CD14-positive monocyte (primary cell): ENCODE measurements at regions not wholly inside any gene's neighbourhood (a gene's known extent, or its start where the extent isn't known, plus 50 kb on each side); places are given as distances from the start of the nearest gene placed in this dataset.
A peak's percentile ranks its signal among the peaks of the same experiment; 100 is the strongest.

ENCODE experiments used
- DNase-seq, 3 donors: peaks; one replicate each; pipeline ENCODE4 v3.0.0-alpha.2; 2011 to 2022
- H2AFZ ChIP-seq: 2 replicates; pipeline ENCODE4 v1.6.0; 2012; ENCODE audit warnings: mild to moderate bottlenecking, low read depth, low read length, inconsistent platforms; ENCODE audit not compliant: insufficient read depth, poor library complexity, severe bottlenecking
- H3K27ac ChIP-seq, 2 donors: 1 replicate in 1 of 2; 2 replicates in 1 of 2; pipeline ENCODE4 v1.5.1; 2012 to 2013; ENCODE audit warnings: low read length in 2 of 2, control low read depth in 1 of 2, inconsistent platforms in 1 of 2, low read depth in 1 of 2, mild to moderate bottlenecking in 1 of 2
- H3K27me3 ChIP-seq, 2 donors: one replicate each; pipeline versions ENCODE4 v1.6.0 to v1.6.1; 2011 to 2013; ENCODE audit warnings: low read length in 2 of 2; ENCODE audit not compliant: control insufficient read depth in 2 of 2, insufficient read depth in 2 of 2
- H3K36me3 ChIP-seq, 2 donors: replicated peaks in 1 of 2; 1 replicate in 1 of 2; 2 replicates in 1 of 2; pipeline versions ENCODE4 v1.5.1 to v1.6.1; 2012 to 2013; ENCODE audit warnings: low read length in 2 of 2, control low read depth in 1 of 2, inconsistent platforms in 1 of 2, mild to moderate bottlenecking in 1 of 2; ENCODE audit not compliant: insufficient read depth in 2 of 2, control insufficient read depth in 1 of 2
- H3K4me1 ChIP-seq, 2 donors: 1 replicate in 1 of 2; 2 replicates in 1 of 2; pipeline versions ENCODE4 v1.5.1 to v1.6.1; 2012 to 2013; ENCODE audit warnings: low read length in 2 of 2, control low read depth in 1 of 2, inconsistent platforms in 1 of 2, mild to moderate bottlenecking in 1 of 2, moderate library complexity in 1 of 2; ENCODE audit not compliant: insufficient read depth in 2 of 2, control insufficient read depth in 1 of 2
- H3K4me2 ChIP-seq: replicated peaks from 2 replicates; pipeline ENCODE3; 2012; ENCODE audit warnings: low read length, moderate library complexity, mild to moderate bottlenecking; ENCODE audit not compliant: poor library complexity, severe bottlenecking; ENCODE audit errors: extremely low read depth
- H3K4me3 ChIP-seq, 3 experiments: fragments of 200-600 bp in 1 of 3; sonication (generic) in 1 of 3; replicated peaks in 1 of 3; 1 replicate in 2 of 3; 2 replicates in 1 of 3; pipeline ENCODE4 v1.5.1; 2011 to 2013; ENCODE audit warnings: low read length in 3 of 3, mild to moderate bottlenecking in 3 of 3, control low read depth in 2 of 3, low read depth in 2 of 3, inconsistent platforms in 1 of 3, moderate library complexity in 1 of 3
- H3K79me2 ChIP-seq: 2 replicates; pipeline ENCODE4 v1.6.0; 2012; ENCODE audit warnings: mild to moderate bottlenecking, control low read depth, inconsistent platforms, low read length, moderate library complexity; ENCODE audit not compliant: insufficient read depth
- H3K9ac ChIP-seq: 2 replicates; pipeline ENCODE4 v1.6.0; 2017; ENCODE audit warnings: low read length, mild to moderate bottlenecking; ENCODE audit not compliant: insufficient read depth, poor library complexity, severe bottlenecking
- H3K9me3 ChIP-seq, 2 donors: replicated peaks in 1 of 2; 1 replicate in 1 of 2; 2 replicates in 1 of 2; pipeline versions ENCODE4 v1.5.1 to v1.6.1; 2012 to 2013; ENCODE audit warnings: low read length in 2 of 2, control low read depth in 1 of 2; ENCODE audit not compliant: control insufficient read depth in 1 of 2, insufficient read depth in 1 of 2
- H4K20me1 ChIP-seq: 2 replicates; pipeline ENCODE4 v1.6.0; 2012; ENCODE audit warnings: mild to moderate bottlenecking, low read length, control low read depth, moderate library complexity; ENCODE audit not compliant: insufficient read depth
- H3K27ac Mint-ChIP-seq, 7 donors: one replicate each; pipeline ENCODE4 v1.8.0; 2020; ENCODE audit warnings: mild to moderate bottlenecking in 7 of 7, mixed read lengths in 7 of 7, moderate library complexity in 6 of 7, inconsistent platforms in 2 of 7
- H3K27me3 Mint-ChIP-seq, 3 donors: one replicate each; pipeline ENCODE4 v1.8.0; 2021 to 2022; ENCODE audit warnings: low read depth in 3 of 3, mild to moderate bottlenecking in 3 of 3, mixed read lengths in 3 of 3, moderate library complexity in 3 of 3, inconsistent platforms in 1 of 3
- H3K36me3 Mint-ChIP-seq, 2 donors: one replicate each; pipeline ENCODE4 v1.8.0; 2020; ENCODE audit warnings: mixed read lengths in 2 of 2, inconsistent platforms in 1 of 2, mild to moderate bottlenecking in 1 of 2
- H3K4me1 Mint-ChIP-seq: one replicate; pipeline ENCODE4 v1.8.0; 2020; ENCODE audit warnings: mild to moderate bottlenecking, mixed read lengths
- H3K4me3 Mint-ChIP-seq, 2 donors: one replicate each; pipeline ENCODE4 v1.8.0; 2020; ENCODE audit warnings: mild to moderate bottlenecking in 2 of 2, mixed read lengths in 2 of 2, moderate library complexity in 1 of 2
- H3K9me3 Mint-ChIP-seq, 7 donors: one replicate each; pipeline ENCODE4 v1.8.0; 2020 to 2022; ENCODE audit warnings: mixed read lengths in 7 of 7, mild to moderate bottlenecking in 6 of 7, moderate library complexity in 6 of 7, inconsistent platforms in 2 of 7
- WGBS: methylation state at CpG from one replicate; pipeline ENCODE4 v1.1.5; 2013; ENCODE audit warnings: missing lambda C conversion rate; ENCODE audit not compliant: insufficient coverage; 5-methylcytosine and 5-hydroxymethylcytosine counted together
- intact Hi-C, 2 donors: fragments of 100-400 bp; cut with micrococcal nuclease; formaldehyde crosslinking; loops; one replicate each; pipeline versions ENCODE4 v1.15.0 to v1.15.1; 2023
- TF ChIP-seq, protein P1 (sequence below): fragments of 200-600 bp; IDR thresholded peaks from one replicate; pipeline ENCODE4 v1.8.0; 2022; ENCODE audit warnings: antibody characterized with exemption, mild to moderate bottlenecking

DNA sequence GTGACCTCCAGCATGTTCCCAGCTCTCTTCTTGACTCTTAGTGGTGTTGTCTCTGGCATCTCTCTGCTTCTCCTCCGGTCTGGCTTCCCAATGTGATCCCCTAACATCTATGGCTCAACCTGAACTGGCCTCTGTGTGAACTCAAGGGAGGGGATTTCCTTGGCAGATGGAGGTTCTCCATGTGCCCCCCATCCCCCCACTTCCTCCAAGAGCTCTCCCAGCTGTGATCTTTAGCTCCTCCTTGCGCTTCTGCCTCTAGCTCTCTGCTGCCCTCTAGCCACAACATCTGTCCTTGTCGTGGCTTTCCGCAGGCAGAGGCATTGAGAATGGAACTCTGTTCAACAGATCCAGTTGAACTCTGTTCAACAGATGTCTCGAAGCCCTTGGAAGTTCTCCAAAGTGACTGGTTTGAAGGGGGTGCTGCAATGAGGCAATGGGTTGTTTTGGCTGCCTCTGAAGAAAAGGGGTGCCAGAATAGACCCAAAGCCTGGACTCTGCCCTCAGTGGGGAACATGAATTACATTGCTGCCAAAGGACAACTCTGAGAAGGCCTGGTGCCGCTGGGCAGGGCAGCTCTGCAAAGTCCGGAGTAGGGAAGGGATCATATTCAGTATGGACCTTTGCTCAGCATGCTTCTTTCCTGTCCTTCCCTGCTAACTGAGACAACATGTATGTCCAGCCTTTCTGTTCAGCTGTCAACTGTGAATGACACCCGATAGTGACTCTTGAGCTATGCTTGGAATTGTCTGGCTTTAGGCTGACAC, 61.9 kb downstream of the ADM start:
- H3K4me2 ChIP-seq, result peak overlapping the region; percentile 8
- Mint-ChIP-seq H3K4me1 (peaks cover 9% of the 10 kb centered on the region), H3K4me3 (peak overlapping the region; percentile 20 to 66)

DNA sequence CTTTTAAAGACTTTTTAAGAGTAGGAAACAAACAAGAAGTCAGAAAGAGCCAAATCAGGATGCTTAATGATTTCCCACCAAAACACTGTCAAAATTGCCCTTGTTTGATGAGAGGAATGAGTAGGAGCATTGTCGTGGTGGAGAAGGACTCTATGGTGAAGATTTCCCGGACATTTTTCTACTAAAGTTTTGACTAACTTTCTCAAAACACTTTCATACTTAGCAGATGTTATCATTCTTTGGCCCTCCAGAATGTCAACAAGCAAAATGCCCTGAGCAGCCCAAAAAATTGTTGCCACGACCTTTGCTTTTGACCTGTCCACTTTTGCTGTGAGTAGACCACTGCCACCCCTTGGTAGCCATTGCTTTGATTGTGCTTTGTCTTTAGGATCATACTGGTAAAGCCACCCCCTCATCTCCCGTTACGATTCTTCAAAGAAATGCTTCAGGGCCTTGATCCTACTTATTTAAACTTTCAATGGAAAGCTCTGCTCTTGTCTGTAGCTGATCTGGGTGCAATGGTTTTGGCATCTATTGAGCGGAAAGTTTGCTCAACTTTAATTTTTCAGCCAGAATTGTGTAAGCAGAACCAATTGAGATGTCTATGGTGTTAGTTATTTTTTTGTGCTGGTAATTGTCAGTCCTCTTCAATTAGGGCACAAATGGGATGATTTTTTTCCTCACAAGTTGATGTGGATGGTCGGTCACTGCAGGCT, 67.2 kb downstream of the ADM start:
- no peak for DNase-seq
- H3K4me2 ChIP-seq, result no peak overlapping the region
- H3K27ac Mint-ChIP-seq, result no peak overlapping the region
- no peak overlapping the region for H2AFZ ChIP-seq
- TF ChIP-seq, protein P1, sequence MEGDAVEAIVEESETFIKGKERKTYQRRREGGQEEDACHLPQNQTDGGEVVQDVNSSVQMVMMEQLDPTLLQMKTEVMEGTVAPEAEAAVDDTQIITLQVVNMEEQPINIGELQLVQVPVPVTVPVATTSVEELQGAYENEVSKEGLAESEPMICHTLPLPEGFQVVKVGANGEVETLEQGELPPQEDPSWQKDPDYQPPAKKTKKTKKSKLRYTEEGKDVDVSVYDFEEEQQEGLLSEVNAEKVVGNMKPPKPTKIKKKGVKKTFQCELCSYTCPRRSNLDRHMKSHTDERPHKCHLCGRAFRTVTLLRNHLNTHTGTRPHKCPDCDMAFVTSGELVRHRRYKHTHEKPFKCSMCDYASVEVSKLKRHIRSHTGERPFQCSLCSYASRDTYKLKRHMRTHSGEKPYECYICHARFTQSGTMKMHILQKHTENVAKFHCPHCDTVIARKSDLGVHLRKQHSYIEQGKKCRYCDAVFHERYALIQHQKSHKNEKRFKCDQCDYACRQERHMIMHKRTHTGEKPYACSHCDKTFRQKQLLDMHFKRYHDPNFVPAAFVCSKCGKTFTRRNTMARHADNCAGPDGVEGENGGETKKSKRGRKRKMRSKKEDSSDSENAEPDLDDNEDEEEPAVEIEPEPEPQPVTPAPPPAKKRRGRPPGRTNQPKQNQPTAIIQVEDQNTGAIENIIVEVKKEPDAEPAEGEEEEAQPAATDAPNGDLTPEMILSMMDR, result no peak
- no peaks in the 10 kb centered on the region for H3K27me3 ChIP-seq
- no peaks in the 10 kb centered on the region for H3K36me3 Mint-ChIP-seq
- peaks cover 0 to 3% of the 10 kb centered on the region in 2 donors for H3K9me3 ChIP-seq
- intact Hi-C loops, result no loop called here
- WGBS, result 82% methylated on average over 1 of the region's 7 CpGs
- H3K4me3 Mint-ChIP-seq, result no peak overlapping the region
- H3K4me3 ChIP-seq, result no peak overlapping the region
- H4K20me1 ChIP-seq, result no peaks in the 10 kb centered on the region
- H3K36me3 ChIP-seq, result no peaks in the 10 kb centered on the region
- no peak overlapping the region for H3K9ac ChIP-seq
- H3K27me3 Mint-ChIP-seq, result peaks cover 2 to 3% (median 3%) of the 10 kb centered on the region in 3 donors
- H3K4me1 Mint-ChIP-seq, result peaks cover 3% of the 10 kb centered on the region
- H3K4me1 ChIP-seq, result peaks cover 4 to 7% of the 10 kb centered on the region in 2 donors
- H3K79me2 ChIP-seq, result no peaks in the 10 kb centered on the region
- no peak overlapping the region for H3K27ac ChIP-seq
- peaks cover 0 to 7% (median 4%) of the 10 kb centered on the region in 7 donors for H3K9me3 Mint-ChIP-seq

More for the DNA sequence above, 61.9 kb downstream of the ADM start:
- H3K27me3 ChIP-seq, result no peaks in the 10 kb centered on the region
- peaks cover 5 to 7% of the 10 kb centered on the region in 2 donors for H3K4me1 ChIP-seq
- peak; percentile 78 to 96 (median 82) for DNase-seq
- H3K79me2 ChIP-seq, result no peaks in the 10 kb centered on the region
- H3K27me3 Mint-ChIP-seq, result peaks cover 1 to 5% (median 3%) of the 10 kb centered on the region in 3 donors
- no peak overlapping the region for H3K9ac ChIP-seq
- H2AFZ ChIP-seq, result no peak overlapping the region
- peaks cover 0 to 7% (median 4%) of the 10 kb centered on the region in 7 donors for H3K9me3 Mint-ChIP-seq
- no peaks in the 10 kb centered on the region for H4K20me1 ChIP-seq
- WGBS, result 33% methylated on average over 6 of the region's 8 CpGs
- intact Hi-C loops, result no loop called here
- no peaks in the 10 kb centered on the region for H3K36me3 ChIP-seq
- TF ChIP-seq, protein P1, result peak; percentile 93
- H3K4me3 ChIP-seq, result no peak overlapping the region
- no peak overlapping the region for H3K27ac ChIP-seq
- H3K9me3 ChIP-seq, result peaks cover 0 to 3% of the 10 kb centered on the region in 2 donors
- H3K27ac Mint-ChIP-seq, result peak overlapping the region in 6 of 7 donors; percentile 23 to 88 (median 64)
- no peaks in the 10 kb centered on the region for H3K36me3 Mint-ChIP-seq
